ENCODE measurements at regions not wholly inside any gene's neighbourhood (a gene's known extent, or its start where the extent isn't known, plus 50 kb on each side); places are given as distances from the start of the nearest gene placed in this dataset.

GRCh38 chr10:71048971-71049615 lies 160.7 kb upstream of the PCBD1 start:
- no peak for DNase-seq

- no peak for DNase-seq
Observed at GRCh38 chr10:71049994-71050393, 161.6 kb upstream of the PCBD1 start.

GRCh38 chr10:71052076-71052660 lies 160.2 kb upstream of the UNC5B start:
- no peak for DNase-seq

DNA sequence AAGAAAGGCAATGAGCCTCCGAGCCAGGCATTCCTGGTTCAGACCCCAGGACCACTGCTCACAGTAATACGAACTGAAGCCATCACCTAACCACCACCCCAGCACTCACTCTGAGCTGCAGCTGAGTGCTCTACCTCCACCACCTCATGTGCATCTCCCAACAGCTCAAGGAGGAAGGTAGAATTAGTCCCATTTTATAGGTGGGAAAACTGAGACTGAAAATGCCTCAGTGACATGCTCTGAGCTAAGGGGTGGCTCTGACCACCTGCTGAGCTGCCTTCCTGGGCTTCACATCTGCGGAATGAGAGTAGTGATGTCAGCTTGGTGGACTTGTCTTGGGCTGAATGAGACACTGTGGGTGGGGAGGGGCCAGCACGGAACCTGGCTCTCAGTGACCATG lies 159.7 kb upstream of the UNC5B start:
- DNase-seq, result no peak

- DNase-seq, result no peak
Observed at GRCh38 chr10:71053169-71053895, 159.0 kb upstream of the UNC5B start.

GRCh38 chr10:71058308-71058707 lies 154.1 kb upstream of the UNC5B start:
- no peak for DNase-seq

- no peak for DNase-seq
Observed at GRCh38 chr10:71059054-71059818, 153.1 kb upstream of the UNC5B start.

DNA sequence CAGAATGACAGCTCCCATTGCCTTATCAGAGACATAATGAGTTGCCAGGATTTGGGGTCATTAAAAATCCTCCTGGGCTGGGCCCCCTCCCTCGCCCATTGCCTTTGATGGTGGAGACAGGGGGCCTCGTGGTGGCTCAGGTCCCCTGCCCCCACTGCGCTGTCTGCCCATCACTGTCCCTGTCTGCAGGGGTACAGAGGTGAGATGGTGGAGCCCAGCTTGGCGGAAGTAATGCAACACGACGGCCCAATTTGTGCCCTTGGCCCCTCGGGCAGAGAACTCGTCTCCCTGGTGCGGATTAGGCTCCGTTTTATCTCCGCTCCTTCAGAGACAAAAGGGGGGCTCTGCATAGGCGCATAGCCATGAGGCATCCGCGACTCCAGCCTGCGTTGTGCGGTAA lies 152.4 kb upstream of the UNC5B start:
- no peak for DNase-seq

DNA sequence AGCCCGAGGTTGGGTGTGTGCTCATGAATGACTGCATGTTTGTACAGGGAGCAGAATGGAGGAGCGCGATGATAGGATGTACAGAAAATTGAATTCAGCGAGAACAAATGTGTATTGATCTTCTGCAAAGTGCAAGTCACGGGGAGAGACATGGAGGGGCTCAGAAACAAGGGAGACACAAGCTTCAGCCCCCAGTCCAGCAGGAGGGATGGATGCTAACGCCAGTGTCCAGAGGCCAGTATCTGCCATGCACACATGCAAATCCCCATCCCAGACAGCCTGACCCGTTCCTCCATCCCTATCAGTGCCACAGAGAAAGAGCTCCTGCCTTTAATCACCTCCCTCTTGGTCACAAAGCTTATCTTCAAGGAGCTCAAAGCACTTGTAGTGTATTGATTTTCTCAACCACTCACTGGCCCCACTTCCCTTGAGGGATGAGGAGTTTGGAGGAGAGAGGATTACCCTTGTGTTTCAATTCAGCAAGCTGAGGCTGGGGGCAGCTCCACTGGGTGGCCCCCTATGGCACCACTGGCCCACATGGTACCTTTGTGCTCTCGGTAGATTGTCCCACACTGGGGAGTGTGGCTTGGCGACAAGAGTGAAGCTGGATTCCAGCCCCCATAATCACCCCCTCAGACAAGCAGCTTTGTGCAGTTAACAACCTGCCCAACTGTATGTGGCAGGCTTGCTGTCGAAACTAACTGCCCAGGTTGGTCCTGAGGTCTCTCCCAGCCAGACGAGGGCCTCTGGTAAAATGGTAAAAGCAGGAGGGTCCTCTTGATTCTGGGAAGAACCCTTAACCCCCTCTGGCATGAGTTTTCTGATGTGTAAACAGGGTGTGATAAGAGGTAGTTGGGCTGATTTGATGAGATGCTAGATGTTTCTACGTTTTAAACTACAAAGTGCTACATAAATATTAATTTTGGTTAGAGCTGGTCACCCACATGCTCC lies 151.6 kb upstream of the UNC5B start:
- DNase-seq, result no peak

DNA sequence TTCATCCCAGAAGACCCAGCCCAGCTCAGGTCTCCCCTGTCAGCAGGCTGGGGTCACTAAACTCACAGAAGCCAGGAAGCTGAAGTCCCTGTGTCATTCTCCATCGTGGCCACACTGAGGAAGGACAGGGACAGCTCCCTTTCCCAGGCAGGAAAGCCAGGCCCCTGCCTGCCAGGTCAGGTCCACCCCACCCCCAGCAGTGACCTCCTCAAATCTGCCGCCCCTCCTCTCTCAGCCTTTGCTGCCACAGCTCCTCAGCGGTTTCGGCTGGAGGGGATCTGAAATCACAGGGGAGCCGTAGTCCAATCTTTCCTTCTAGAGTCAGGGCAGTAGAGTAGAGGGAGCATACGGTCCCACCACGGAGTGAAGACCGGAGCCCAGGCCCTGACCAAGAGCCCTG lies 150.9 kb upstream of the UNC5B start:
- DNase-seq, result no peak

DNA sequence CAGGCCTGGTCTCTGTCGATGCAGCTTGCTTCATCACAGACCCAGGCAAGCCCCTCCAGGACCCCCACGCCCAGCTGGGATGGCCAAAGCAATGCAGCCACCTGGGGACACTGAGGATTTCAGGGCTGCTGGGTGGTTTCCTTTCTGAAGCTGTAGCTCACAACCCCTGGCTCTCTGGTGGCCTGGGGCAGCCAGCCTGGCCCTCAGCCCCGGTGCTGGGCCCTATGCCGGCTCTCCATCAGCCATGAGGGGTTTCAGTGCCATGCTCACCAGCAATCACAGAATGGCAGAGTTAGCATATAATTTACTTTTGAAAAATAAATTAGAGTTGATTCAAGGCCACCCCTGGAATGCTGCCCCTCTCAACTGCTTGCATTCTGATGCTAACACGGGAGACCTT lies 150.2 kb upstream of the UNC5B start:
- no peak for DNase-seq

DNA sequence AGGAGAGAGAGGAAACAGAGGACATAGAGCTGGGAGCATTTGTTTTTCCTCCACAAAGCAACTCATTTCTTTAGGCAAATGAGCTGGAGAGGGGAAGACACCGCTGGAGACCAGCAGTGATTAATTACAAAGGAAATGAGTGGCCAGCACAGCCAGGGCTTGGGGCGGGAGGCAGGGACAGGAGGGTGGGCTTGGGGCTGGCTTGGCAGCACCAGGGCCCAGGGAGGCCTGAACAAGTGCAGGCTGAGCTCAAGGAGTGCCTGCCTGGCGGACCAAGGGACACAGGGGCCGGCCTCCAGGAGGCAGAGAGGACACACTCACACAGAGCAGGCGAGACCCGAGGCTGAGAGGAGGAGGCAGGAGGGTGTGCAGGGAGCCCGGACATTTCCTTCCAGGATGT lies 149.0 kb upstream of the UNC5B start:
- DNase-seq, result no peak

DNA sequence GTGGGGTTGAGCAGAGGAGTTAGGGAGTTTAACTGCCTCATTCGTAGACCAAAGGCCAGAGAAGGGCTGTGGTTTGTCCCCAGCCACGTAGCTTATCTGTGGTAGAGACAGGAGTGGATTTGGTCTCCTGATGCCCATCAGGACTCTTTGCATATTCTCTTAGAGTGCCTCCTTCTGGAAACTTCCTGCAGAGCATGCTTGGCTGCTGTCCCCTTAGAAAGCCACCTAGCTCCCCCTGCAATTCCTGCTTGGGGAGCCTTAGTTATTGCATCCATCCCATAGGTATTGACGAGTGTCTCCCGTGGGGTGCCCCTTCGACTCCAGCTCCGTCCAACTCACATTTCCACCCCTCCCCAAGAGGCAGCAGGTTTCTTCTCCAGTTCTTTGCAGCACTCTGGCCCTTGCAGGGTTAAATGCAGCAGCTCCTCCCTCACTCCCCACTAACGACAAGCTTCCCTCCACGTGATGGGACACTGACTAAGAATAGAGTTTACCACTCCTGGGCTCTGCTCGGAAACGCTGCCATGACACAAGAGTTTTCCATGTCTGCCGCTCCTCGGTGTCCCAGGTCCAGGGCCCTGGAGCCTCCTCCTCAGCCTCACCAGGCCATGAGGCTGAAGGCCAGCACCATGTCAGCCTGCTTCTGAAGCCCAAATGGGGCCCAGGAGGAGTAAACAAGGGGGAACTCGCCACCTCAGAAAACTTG lies 147.8 kb upstream of the UNC5B start:
- DNase-seq, result no peak

DNA sequence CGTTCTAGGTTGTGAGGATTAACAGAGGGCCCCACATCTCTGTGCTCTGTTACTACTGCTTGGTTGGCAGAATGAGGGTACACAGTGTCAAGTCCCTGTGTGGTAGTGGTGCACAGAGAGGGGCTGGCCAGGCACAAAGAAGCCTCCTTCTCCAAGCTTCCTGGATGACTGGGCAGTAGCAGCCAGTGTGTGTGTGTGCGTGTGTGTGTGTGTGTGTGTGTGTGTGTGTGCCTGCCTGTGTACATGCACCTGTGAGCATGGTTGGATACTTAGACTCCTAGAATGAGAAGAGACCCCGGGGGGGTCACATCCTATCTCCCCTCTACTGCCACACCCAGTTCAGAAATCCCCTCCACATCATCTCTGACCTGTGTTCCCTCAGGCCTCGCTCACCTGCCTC lies 146.7 kb upstream of the UNC5B start:
- no peak for DNase-seq

DNA sequence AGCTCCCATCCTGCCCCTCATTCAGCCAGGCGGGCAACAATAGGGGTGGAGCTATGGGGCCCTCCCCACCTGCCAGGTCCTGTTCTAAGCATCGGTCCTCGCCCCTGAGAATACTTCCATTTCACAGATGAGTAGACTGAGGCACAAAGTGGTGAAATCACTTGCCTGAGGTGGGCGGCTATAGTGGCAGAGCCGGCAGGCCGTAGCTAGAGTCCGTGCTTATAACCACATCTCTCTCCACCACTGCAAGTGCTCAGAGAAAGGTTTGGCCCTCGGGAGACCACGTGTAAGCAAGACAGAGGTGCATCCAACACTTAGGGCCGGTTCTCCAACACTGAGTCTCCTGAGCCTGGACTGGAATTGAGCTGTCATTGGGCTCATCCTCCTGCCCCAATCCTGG lies 145.8 kb upstream of the UNC5B start:
- no peak for DNase-seq

DNA sequence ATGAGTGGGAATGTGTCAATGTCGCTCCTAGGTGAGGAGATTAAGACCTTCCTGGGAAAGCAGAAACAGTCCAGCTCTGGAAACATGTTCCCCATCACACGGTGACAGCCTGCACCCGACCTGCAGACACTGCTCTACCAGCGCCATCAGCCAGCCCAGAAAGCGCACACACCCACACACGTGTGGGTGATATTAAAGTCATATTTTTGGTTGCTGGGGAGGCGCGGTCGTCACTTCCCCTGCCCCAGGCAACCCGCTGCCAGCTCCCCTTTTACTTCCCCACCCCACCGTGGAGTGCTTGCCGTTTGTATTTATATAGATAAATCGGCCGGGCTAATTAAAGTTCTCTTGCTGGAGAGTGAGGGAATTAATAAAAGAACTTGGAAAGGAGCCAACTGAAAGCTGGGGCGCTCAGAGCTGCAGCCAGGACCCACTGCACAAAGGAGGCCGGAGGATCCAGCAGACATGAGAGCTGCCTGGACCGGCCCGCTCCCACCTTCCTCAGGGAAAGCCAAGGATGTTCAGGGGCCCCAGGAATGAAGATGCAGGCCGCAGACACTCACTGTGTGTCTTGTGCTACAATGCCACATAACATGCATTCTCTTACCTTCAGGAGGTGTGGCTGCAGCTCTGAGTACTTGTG lies 145.2 kb upstream of the UNC5B start:
- no peak for DNase-seq

DNA sequence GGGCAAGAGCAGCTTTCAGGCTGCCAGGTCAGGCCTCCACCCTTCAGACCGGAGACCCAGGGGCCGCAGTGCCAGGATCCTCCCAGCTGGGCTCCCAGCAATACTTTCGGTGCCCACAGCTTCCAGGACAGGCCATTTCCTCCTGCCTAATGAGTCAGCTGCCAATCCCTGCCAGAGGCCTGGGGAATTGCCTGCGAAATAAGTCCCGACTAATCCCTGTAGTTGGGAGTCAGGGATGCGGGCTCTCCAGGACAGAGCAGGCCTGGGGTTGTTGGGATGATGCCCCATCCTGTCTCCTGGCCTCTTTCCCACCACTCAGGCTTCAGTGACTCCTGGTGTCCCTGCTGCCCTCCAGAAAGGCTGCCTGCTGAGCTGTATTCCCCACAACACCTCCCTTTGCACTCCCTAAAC lies 143.5 kb upstream of the UNC5B start:
- peak; percentile 12 for DNase-seq

DNA sequence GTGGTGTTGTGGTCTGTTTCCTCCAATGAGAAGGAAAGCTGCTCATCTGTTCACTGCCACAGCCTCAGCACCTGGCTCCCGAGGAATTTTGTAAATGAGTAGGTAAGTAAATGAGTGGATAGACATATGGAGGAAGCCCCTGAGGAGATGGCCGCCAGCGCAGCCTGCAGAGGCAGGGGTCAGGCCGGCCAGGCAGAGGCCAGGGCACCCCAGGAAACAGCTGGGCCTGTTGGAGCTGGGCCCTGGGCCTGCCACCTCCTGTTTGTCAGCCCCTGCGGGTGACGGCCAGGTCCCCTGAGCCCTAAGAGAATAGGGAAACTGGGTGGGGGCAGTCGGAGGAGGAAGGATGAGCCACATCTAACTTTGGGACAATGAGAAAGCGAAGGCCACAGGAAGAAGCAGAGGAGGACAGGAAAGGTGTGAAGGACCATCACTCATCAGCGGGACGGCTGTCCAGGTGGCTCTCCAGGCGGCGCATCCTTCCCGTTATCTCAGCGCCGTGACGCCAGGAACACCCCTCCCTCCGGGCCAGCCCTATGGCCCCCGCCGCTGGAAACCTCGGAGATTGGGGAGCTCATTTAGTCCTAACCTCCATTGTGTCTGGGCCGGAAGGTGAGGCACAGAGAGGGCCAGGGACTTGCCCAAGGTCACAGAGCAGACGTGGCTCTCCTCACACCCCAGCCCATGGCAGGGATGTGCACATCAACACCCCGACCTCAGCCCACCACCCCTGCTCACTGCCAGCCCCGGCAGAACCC lies 142.3 kb upstream of the UNC5B start:
- DNase-seq, result no peak

DNA sequence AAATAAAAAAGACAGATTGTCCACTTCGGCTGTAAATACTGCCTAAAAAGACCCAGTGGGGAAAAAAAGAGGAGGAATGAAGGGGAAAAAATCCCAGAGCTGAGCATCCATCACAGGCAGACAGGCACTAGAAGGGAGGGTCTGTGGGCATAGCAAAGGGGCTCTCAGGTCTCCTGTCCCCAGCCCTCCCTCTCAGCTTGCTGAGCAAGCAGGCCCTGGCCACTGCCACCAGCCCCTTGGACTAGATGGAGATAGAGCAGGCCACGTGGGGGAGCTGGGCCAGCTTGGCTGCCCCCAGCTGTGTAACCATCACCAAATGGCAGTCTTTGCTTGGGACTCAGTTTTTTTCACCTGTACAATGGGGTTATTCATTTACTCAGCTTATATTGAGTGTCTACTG lies 141.6 kb upstream of the UNC5B start:
- DNase-seq, result no peak

- DNase-seq, result no peak
Observed at GRCh38 chr10:71072131-71072822, 140.1 kb upstream of the UNC5B start.

Data from GOT3 (cell line).